SK-N-SH (cell line): ENCODE measurements at regions not wholly inside any gene's neighbourhood (a gene's known extent, or its start where the extent isn't known, plus 50 kb on each side); places are given as distances from the start of the nearest gene placed in this dataset.

Experiments
- CTCF ChIA-PET: fragments of 300-600, 350-600 bp; formaldehyde crosslinking; extraction: SDS; loops from one replicate; lab custom pipeline; 2021; lab: Yijun Ruan, JAX
- POLR2A ChIA-PET: fragments of 350-600 bp; sonication (Branson Sonifier 250); formaldehyde crosslinking; extraction: SDS; loops from one replicate; lab custom pipeline; 2020; ENCODE audit warnings: antibody characterized with exemption, inconsistent platforms; lab: Yijun Ruan, JAX
- DNase-seq: peaks from one replicate; pipeline ENCODE4 v3.0.0; 2012
- H2AFZ ChIP-seq: fragments of 200-600 bp; sonication (generic); 2 replicates; pipeline ENCODE4 v1.8.1; 2016; ENCODE audit warnings: antibody characterized with exemption, mild to moderate bottlenecking, low read depth
- H3F3A ChIP-seq: fragments of 200-600 bp; sonication (generic); replicated peaks from 2 replicates; pipeline ENCODE3; 2016; ENCODE audit warnings: antibody characterized with exemption, mild to moderate bottlenecking; ENCODE audit not compliant: insufficient read depth
- H3K27ac ChIP-seq, 2 experiments: fragments of 200-500 bp in 1 of 2; fragments of 200-600 bp in 1 of 2; sonication (Bioruptor generic) in 1 of 2; sonication (generic), shearing (Covaris generic) in 1 of 2; 2 replicates each; pipeline versions ENCODE4 v1.5.1 to v1.6.1; 2014 to 2016; ENCODE audit warnings: low read depth in 2 of 2, inconsistent platforms in 1 of 2, low read length in 1 of 2, mild to moderate bottlenecking in 1 of 2, mixed read lengths in 1 of 2
- H3K27me3 ChIP-seq: fragments of 200-600 bp; sonication (generic), shearing (Covaris generic); 2 replicates; pipeline ENCODE4 v1.6.1; 2016; ENCODE audit warnings: mixed run types; ENCODE audit not compliant: insufficient read depth
- H3K36me3 ChIP-seq, 2 experiments: fragments of 200-500 bp in 1 of 2; fragments of 200-600 bp in 1 of 2; sonication (Bioruptor generic) in 1 of 2; sonication (generic) in 1 of 2; replicated peaks in 1 of 2; 2 replicates each; pipeline versions ENCODE3 to v1.5.1; 2014 to 2016; ENCODE audit warnings: low read length in 1 of 2, mild to moderate bottlenecking in 1 of 2; ENCODE audit not compliant: insufficient read depth in 2 of 2, control insufficient read depth in 1 of 2
- H3K4me1 ChIP-seq, 2 experiments: fragments of 200-500 bp in 1 of 2; fragments of 200-600 bp in 1 of 2; sonication (Bioruptor generic) in 1 of 2; sonication (generic), shearing (Covaris generic) in 1 of 2; 2 replicates each; pipeline versions ENCODE4 v1.5.1 to v1.6.1; 2014 to 2016; ENCODE audit warnings: low read depth in 1 of 2, low read length in 1 of 2, mixed run types in 1 of 2; ENCODE audit not compliant: insufficient read depth in 2 of 2, control insufficient read depth in 1 of 2
- H3K4me2 ChIP-seq: fragments of 200-600 bp; sonication (generic), shearing (Covaris generic); 2 replicates; pipeline ENCODE4 v1.6.1; 2017; ENCODE audit warnings: mixed run types
- H3K4me3 ChIP-seq, 2 experiments: fragments of 200-500 bp in 1 of 2; fragments of 200-600 bp in 1 of 2; sonication (Bioruptor generic) in 1 of 2; sonication (generic), shearing (Covaris generic) in 1 of 2; 2 replicates each; pipeline versions ENCODE4 v1.5.1 to v1.8.1; 2014 to 2016; ENCODE audit warnings: low read depth in 2 of 2, inconsistent platforms in 1 of 2, low read length in 1 of 2, mild to moderate bottlenecking in 1 of 2, mixed read lengths in 1 of 2, moderate library complexity in 1 of 2
- H3K79me2 ChIP-seq: fragments of 200-600 bp; sonication (generic); 2 replicates; pipeline ENCODE4 v1.8.1; 2017; ENCODE audit warnings: mild to moderate bottlenecking; ENCODE audit not compliant: insufficient read depth
- H3K9ac ChIP-seq: fragments of 200-600 bp; sonication (generic); 2 replicates; pipeline ENCODE4 v1.6.1; 2017; ENCODE audit warnings: mixed run types
- H3K9me2 ChIP-seq: fragments of 200-600 bp; sonication (generic); 2 replicates; pipeline ENCODE4 v1.6.1; 2017; ENCODE audit warnings: mixed run types
- H3K9me3 ChIP-seq: fragments of 200-600 bp; sonication (generic); 2 replicates; pipeline ENCODE4 v1.6.1; 2017; ENCODE audit warnings: mixed run types, mild to moderate bottlenecking, moderate library complexity
- H4K20me1 ChIP-seq: fragments of 200-600 bp; sonication (generic); 2 replicates; pipeline ENCODE4 v1.6.1; 2017; ENCODE audit warnings: mild to moderate bottlenecking, mixed run types; ENCODE audit not compliant: insufficient read depth
- CHD2 ChIP-seq: fragments of 150-350 bp; IDR thresholded peaks from 2 replicates; pipeline ENCODE4 v1.6.1; 2018; ENCODE audit warnings: low read length; ENCODE audit not compliant: partially characterized antibody
- ELF1 ChIP-seq: IDR thresholded peaks from 2 replicates; pipeline ENCODE4 v1.4.0; 2012
- EP300 ChIP-seq, 2 experiments: IDR thresholded peaks; 2 replicates each; pipeline versions ENCODE4 v1.4.0 to v1.6.1; 2012; ENCODE audit warnings: borderline replicate concordance in 1 of 2, low read depth in 1 of 2, low read length in 1 of 2
- FOSL2 ChIP-seq: IDR thresholded peaks from 2 replicates; pipeline ENCODE4 v1.4.0; 2012; ENCODE audit warnings: low read depth, mild to moderate bottlenecking, moderate library complexity, borderline replicate concordance
- FOXJ3 ChIP-seq: sonication (generic); formaldehyde crosslinking; IDR thresholded peaks from 2 replicates; pipeline ENCODE4 v1.5.1; 2020; ENCODE audit warnings: mild to moderate bottlenecking, missing genetic modification reagents
- FOXM1 ChIP-seq: IDR thresholded peaks from 2 replicates; pipeline ENCODE4 v1.4.0; 2012; ENCODE audit warnings: low read depth, mild to moderate bottlenecking
- GABPA ChIP-seq: IDR thresholded peaks from 2 replicates; pipeline ENCODE4 v1.4.0; 2012; ENCODE audit warnings: low read depth, mild to moderate bottlenecking
- JUND ChIP-seq: IDR thresholded peaks from 2 replicates; pipeline ENCODE4 v1.4.0; 2012
- MEF2A ChIP-seq: IDR thresholded peaks from 2 replicates; pipeline ENCODE4 v1.4.0; 2012; ENCODE audit warnings: low read depth, borderline replicate concordance
- MXI1 ChIP-seq: IDR thresholded peaks from 2 replicates; pipeline ENCODE4 v1.6.1; 2012; ENCODE audit warnings: mild to moderate bottlenecking, low read depth, low read length, improper control_type of control experiment
- NFIC ChIP-seq: IDR thresholded peaks from 2 replicates; pipeline ENCODE4 v1.4.0; 2012; ENCODE audit warnings: borderline replicate concordance
- NRF1 ChIP-seq: IDR thresholded peaks from 2 replicates; pipeline ENCODE4 v1.6.1; 2012; ENCODE audit warnings: low read depth, mild to moderate bottlenecking, low read length
- POLR2AphosphoS5 ChIP-seq: IDR thresholded peaks from 2 replicates; pipeline ENCODE4 v1.6.1; 2012; ENCODE audit warnings: low read depth, low read length
- RAD21 ChIP-seq: IDR thresholded peaks from 2 replicates; pipeline ENCODE4 v1.6.1; 2012; ENCODE audit warnings: mild to moderate bottlenecking, low read length
- RCOR1 ChIP-seq: fragments of 150-350 bp; IDR thresholded peaks from 2 replicates; pipeline ENCODE4 v1.6.1; 2017; ENCODE audit warnings: antibody characterized with exemption, low read length
- RFX5 ChIP-seq: IDR thresholded peaks from 2 replicates; pipeline ENCODE4 v1.6.1; 2012; ENCODE audit warnings: mild to moderate bottlenecking, improper control_type of control experiment, low read length
- RXRA ChIP-seq: IDR thresholded peaks from 2 replicates; pipeline ENCODE4 v1.4.0; 2012; ENCODE audit warnings: low read depth, mild to moderate bottlenecking, borderline replicate concordance
- SIN3A ChIP-seq: IDR thresholded peaks from 2 replicates; pipeline ENCODE4 v1.6.1; 2012; ENCODE audit warnings: low read depth, mild to moderate bottlenecking, low read length, moderate library complexity, borderline replicate concordance
- SMC3 ChIP-seq: IDR thresholded peaks from 2 replicates; pipeline ENCODE4 v1.6.1; 2012; ENCODE audit warnings: low read depth, low read length, improper control_type of control experiment
- TAF1 ChIP-seq: IDR thresholded peaks from 2 replicates; pipeline ENCODE4 v1.6.1; 2012; ENCODE audit warnings: low read depth, mild to moderate bottlenecking, low read length, moderate library complexity, borderline replicate concordance
- TCF12 ChIP-seq: IDR thresholded peaks from 2 replicates; pipeline ENCODE4 v1.4.0; 2012
- YY1 ChIP-seq: IDR thresholded peaks from 2 replicates; pipeline ENCODE4 v1.4.0; 2012; ENCODE audit warnings: low read depth, mild to moderate bottlenecking
- WGBS: methylation state at CpG from one replicate; pipeline ENCODE4 v1.1.6; 2017; ENCODE audit warnings: low lambda C conversion rate; 5-methylcytosine and 5-hydroxymethylcytosine counted together
- TF ChIP-seq, protein P1 (sequence below): fragments of 150-350 bp; IDR thresholded peaks from 2 replicates; pipeline ENCODE4 v1.6.1; 2016; ENCODE audit warnings: mild to moderate bottlenecking, low read depth, low read length
- TF ChIP-seq, protein P2 (sequence below): fragments of 150-350 bp; IDR thresholded peaks from 2 replicates; pipeline ENCODE4 v1.6.1; 2017; ENCODE audit warnings: antibody characterized with exemption, low read length, low read depth, borderline replicate concordance
- TF ChIP-seq, protein P3 (sequence below): IDR thresholded peaks from 2 replicates; pipeline ENCODE4 v1.4.0; 2012; ENCODE audit warnings: low read depth, borderline replicate concordance

DNA sequence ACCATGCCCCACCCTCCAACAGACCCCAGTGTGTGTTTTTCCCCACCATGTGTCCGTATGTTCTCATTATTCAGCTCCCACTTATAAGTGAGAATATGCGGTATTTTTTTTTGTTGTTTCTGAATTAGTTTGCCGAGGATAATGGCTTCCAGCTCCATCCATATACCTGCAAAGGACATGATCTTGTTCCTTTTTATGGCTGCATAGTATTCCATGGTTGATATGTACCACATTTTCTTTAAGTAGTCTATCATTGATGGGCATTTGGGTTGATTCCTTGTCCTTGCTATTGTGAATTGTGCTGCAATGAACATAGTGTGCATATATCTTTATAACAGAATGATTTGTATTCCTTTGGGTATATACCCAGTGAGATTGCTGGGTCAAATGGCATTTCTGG lies 176.9 kb downstream of the UTRN start:
- Histone ChIP-seq H3K27me3 (no peaks in the 10 kb centered on the region), H2AFZ (no peak overlapping the region), H3K36me3 (peaks cover 0 to 8% of the 10 kb centered on the region in 2 experiments), H3K79me2 (no peaks in the 10 kb centered on the region), H3K9me3 (no peaks in the 10 kb centered on the region), H3K9me2 (no peaks in the 10 kb centered on the region), H3K4me1 (peaks cover 0 to 2% of the 10 kb centered on the region in 2 experiments; a peak in 1 of 4 replicates), H3F3A (peaks cover 4% of the 10 kb centered on the region), H3K27ac (no peak overlapping the region), H3K4me3 (no peak overlapping the region), H3K9ac (no peak overlapping the region), H3K4me2 (no peak overlapping the region), H4K20me1 (no peaks in the 10 kb centered on the region)
- ChIA-PET POLR2A (no interaction called here), CTCF (no interaction called here)
- 46% methylated on average over 3 of the region's 3 CpGs for WGBS
- TF ChIP-seq POLR2AphosphoS5 = no peak
- TF ChIP-seq CHD2 = no peak
- TF ChIP-seq, protein P1, sequence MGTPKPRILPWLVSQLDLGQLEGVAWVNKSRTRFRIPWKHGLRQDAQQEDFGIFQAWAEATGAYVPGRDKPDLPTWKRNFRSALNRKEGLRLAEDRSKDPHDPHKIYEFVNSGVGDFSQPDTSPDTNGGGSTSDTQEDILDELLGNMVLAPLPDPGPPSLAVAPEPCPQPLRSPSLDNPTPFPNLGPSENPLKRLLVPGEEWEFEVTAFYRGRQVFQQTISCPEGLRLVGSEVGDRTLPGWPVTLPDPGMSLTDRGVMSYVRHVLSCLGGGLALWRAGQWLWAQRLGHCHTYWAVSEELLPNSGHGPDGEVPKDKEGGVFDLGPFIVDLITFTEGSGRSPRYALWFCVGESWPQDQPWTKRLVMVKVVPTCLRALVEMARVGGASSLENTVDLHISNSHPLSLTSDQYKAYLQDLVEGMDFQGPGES = no peak
- no peak for TF ChIP-seq RAD21
- TF ChIP-seq, protein P2, sequence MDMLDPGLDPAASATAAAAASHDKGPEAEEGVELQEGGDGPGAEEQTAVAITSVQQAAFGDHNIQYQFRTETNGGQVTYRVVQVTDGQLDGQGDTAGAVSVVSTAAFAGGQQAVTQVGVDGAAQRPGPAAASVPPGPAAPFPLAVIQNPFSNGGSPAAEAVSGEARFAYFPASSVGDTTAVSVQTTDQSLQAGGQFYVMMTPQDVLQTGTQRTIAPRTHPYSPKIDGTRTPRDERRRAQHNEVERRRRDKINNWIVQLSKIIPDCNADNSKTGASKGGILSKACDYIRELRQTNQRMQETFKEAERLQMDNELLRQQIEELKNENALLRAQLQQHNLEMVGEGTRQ = no peak
- TF ChIP-seq EP300 (IDR thresholded peaks at IDR 0.05; ENCODE audit: borderline replicate concordance in 1 of 2, low read depth in 1 of 2, low read length in 1 of 2) = no peak
- TF ChIP-seq RXRA = no peak
- no peak for TF ChIP-seq NRF1
- TF ChIP-seq TAF1 = no peak
- no peak for TF ChIP-seq YY1
- no peak for TF ChIP-seq MEF2A
- no peak for TF ChIP-seq SIN3A
- TF ChIP-seq FOXM1 = no peak
- TF ChIP-seq TCF12 = no peak
- no peak for TF ChIP-seq FOXJ3 (CRISPR knock-in tag)
- TF ChIP-seq JUND = no peak
- no peak for DNase-seq

DNA sequence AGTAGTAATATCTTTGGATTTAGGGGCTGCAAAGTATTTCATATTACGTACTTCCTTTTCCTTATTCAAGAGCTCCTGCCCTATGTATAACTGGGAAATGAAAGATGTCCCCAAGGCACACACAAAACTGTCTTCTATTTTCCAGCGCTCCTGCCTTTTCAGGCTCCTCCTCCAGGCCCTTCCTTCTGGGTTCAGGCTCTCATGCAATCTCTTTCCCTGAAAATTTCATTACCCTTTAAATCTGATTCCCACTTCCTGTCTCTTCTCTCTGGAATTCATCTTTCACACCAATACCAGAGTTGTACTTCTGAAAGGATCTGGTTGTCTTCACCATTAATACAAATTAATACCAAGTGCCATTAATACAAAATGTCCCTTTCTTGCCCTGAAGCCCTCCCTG lies 181.6 kb downstream of the UTRN start:
- 55% methylated on average over 2 of the region's 2 CpGs for WGBS
- CTCF ChIA-PET = no interaction called here
- Histone ChIP-seq H4K20me1 (no peaks in the 10 kb centered on the region), H3K9ac (no peak overlapping the region), H3K79me2 (no peaks in the 10 kb centered on the region), H3K4me3 (no peak overlapping the region), H2AFZ (no peak overlapping the region), H3K27ac (no peak overlapping the region), H3K9me2 (no peaks in the 10 kb centered on the region), H3K4me2 (no peak overlapping the region), H3K4me1 (peaks cover 0 to 4% of the 10 kb centered on the region in 2 experiments; a peak in 2 of 4 replicates), H3K36me3 (peaks cover 0 to 2% of the 10 kb centered on the region in 2 experiments), H3F3A (no peaks in the 10 kb centered on the region), H3K27me3 (no peaks in the 10 kb centered on the region), H3K9me3 (no peaks in the 10 kb centered on the region)
- POLR2A ChIA-PET = no interaction called here
- TF ChIP-seq NRF1 (no peak), TAF1 (no peak), MEF2A (no peak), JUND (no peak), ELF1 (no peak), RFX5 (no peak), FOXM1 (no peak), TCF12 (no peak), NFIC (no peak), SIN3A (no peak), SMC3 (no peak), MXI1 (no peak), GABPA (no peak), FOSL2 (no peak), RCOR1 (no peak)
- TF ChIP-seq, protein P1 = no peak
- TF ChIP-seq, protein P2 = no peak
- TF ChIP-seq, protein P3, sequence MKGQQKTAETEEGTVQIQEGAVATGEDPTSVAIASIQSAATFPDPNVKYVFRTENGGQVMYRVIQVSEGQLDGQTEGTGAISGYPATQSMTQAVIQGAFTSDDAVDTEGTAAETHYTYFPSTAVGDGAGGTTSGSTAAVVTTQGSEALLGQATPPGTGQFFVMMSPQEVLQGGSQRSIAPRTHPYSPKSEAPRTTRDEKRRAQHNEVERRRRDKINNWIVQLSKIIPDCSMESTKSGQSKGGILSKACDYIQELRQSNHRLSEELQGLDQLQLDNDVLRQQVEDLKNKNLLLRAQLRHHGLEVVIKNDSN = no peak
- DNase-seq = no peak
